ENCODE measurements at regions not wholly inside any gene's neighbourhood (a gene's known extent, or its start where the extent isn't known, plus 50 kb on each side); places are given as distances from the start of the nearest gene placed in this dataset.

DNA sequence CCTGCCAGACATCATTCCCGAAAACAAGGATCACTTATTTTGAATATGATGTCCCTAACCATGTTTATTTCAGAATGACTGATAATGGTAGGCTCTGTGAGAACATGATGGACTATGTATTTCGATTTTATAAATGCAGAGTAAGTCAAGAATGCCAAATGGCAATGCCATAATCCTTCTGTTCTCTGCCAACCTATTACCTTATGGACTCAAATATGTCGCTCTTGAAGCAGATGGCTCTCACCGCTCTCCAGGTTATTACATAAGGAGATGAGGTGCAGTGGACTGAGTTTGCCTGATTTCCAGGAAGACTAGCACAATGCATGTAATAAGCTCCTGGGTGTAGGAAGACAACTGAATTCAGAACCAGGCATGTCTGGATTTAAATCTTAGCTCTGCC, 227.2 kb downstream of the BTG1 start:
- Histone ChIP-seq H3K4me1 (no peaks in the 10 kb centered on the region), H3K9me3 (no peaks in the 10 kb centered on the region), H3K4me3 (no peak overlapping the region), H3K27ac (no peak overlapping the region), H3K36me3 (no peaks in the 10 kb centered on the region), H3K27me3 (no peaks in the 10 kb centered on the region)
- 88 to 92% methylated on average over 3 to 4 of the region's 4 CpGs for WGBS, 2 donors (ENCODE audit: low coverage in 1 of 2)
- TF ChIP-seq POLR2A (IDR thresholded peaks at IDR 0.05): no peak
- no peak for TF ChIP-seq POLR2AphosphoS5 (IDR thresholded peaks at IDR 0.05)
- TF ChIP-seq EP300 (IDR thresholded peaks at IDR 0.05): no peak
- TF ChIP-seq, protein P1, sequence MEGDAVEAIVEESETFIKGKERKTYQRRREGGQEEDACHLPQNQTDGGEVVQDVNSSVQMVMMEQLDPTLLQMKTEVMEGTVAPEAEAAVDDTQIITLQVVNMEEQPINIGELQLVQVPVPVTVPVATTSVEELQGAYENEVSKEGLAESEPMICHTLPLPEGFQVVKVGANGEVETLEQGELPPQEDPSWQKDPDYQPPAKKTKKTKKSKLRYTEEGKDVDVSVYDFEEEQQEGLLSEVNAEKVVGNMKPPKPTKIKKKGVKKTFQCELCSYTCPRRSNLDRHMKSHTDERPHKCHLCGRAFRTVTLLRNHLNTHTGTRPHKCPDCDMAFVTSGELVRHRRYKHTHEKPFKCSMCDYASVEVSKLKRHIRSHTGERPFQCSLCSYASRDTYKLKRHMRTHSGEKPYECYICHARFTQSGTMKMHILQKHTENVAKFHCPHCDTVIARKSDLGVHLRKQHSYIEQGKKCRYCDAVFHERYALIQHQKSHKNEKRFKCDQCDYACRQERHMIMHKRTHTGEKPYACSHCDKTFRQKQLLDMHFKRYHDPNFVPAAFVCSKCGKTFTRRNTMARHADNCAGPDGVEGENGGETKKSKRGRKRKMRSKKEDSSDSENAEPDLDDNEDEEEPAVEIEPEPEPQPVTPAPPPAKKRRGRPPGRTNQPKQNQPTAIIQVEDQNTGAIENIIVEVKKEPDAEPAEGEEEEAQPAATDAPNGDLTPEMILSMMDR (IDR thresholded peaks at IDR 0.05): no peak
- ATAC-seq: no peak

DNA sequence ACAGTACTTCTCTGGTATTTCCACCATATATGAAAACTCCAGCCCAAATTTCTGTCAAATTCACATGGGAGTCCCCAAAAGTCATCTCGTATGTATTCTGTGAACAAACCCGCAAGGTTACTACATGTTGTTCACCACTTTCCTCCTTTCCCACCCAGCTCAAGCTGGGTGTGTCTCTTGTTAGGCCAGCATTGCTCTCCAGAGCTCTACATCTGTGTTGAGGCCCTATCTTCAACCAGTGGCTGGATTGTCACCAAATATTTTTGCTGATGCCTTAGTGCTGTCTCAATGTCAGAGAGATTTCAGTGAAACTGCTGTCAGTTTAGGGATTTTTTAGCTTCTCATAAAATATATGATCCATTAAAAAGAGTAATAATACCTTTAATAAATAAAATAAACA, 230.9 kb downstream of the BTG1 start:
- Histone ChIP-seq H3K27me3 (no peaks in the 10 kb centered on the region), H3K4me3 (no peak overlapping the region), H3K4me1 (no peaks in the 10 kb centered on the region), H3K27ac (no peak overlapping the region), H3K9me3 (no peaks in the 10 kb centered on the region), H3K36me3 (no peaks in the 10 kb centered on the region)
- TF ChIP-seq, protein P1 (IDR thresholded peaks at IDR 0.05): no peak
- TF ChIP-seq POLR2A (IDR thresholded peaks at IDR 0.05) (no peak), EP300 (IDR thresholded peaks at IDR 0.05) (no peak), POLR2AphosphoS5 (IDR thresholded peaks at IDR 0.05) (no peak)
- WGBS, 2 donors (ENCODE audit: low coverage in 1 of 2): 93 to 100% methylated on average over 2 of the region's 2 CpGs
- ATAC-seq: no peak

DNA sequence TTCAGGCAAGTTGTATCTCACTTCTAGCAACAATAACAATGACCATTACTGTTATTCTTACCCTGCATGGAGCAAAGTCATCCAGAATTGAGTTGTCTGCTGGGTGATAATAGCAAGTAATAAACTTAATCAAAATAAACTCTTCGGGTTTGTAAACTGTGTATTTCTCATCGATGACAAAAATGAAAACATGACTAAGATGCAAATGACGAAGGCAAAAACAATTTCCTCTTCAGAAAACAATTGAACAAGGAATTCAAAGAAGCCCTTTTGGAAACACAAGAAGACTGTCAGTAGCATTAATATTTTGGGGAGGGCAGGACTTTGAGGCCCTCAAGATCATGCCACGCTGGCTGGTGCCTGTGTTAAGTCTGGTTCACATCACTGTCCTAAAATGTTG, 232.0 kb downstream of the BTG1 start:
- Histone ChIP-seq H3K36me3 (no peaks in the 10 kb centered on the region), H3K4me1 (no peaks in the 10 kb centered on the region), H3K9me3 (no peaks in the 10 kb centered on the region), H3K27me3 (no peaks in the 10 kb centered on the region), H3K27ac (no peak overlapping the region), H3K4me3 (no peak overlapping the region)
- TF ChIP-seq EP300 (IDR thresholded peaks at IDR 0.05): no peak
- TF ChIP-seq, protein P1 (IDR thresholded peaks at IDR 0.05): no peak
- no peak for TF ChIP-seq POLR2A (IDR thresholded peaks at IDR 0.05)
- no peak for TF ChIP-seq POLR2AphosphoS5 (IDR thresholded peaks at IDR 0.05)
- WGBS, 2 donors (ENCODE audit: low coverage in 1 of 2): 83% methylated on average over 4 of the region's 4 CpGs
- ATAC-seq: no peak

DNA sequence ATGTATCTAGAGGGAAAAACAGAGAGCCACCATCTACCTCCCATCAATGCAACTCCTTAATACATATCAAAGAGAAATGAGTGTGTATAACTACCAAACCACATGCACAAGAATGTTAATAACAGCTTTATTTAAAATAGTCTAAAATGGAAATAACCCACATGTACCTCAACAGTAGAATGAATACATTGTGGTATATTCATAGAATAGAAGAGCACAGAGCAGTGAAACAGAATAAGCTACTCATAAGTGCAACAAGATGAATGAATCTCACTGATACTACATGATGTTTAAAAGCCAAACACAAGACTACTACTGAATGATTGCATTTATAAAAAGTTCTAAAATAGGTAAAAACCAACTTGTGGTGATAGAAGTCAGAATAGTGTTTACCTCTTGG, 232.5 kb downstream of the BTG1 start:
- no peak for ATAC-seq
- H3K36me3 ChIP-seq: no peaks in the 10 kb centered on the region
- no peaks in the 10 kb centered on the region for H3K27me3 ChIP-seq
- H3K4me3 ChIP-seq: no peak overlapping the region
- no peak overlapping the region for H3K27ac ChIP-seq
- H3K4me1 ChIP-seq: no peaks in the 10 kb centered on the region
- TF ChIP-seq, protein P1 (IDR thresholded peaks at IDR 0.05): no peak
- TF ChIP-seq POLR2A (IDR thresholded peaks at IDR 0.05) (no peak), EP300 (IDR thresholded peaks at IDR 0.05) (no peak), POLR2AphosphoS5 (IDR thresholded peaks at IDR 0.05) (no peak)
- no peaks in the 10 kb centered on the region for H3K9me3 ChIP-seq

DNA sequence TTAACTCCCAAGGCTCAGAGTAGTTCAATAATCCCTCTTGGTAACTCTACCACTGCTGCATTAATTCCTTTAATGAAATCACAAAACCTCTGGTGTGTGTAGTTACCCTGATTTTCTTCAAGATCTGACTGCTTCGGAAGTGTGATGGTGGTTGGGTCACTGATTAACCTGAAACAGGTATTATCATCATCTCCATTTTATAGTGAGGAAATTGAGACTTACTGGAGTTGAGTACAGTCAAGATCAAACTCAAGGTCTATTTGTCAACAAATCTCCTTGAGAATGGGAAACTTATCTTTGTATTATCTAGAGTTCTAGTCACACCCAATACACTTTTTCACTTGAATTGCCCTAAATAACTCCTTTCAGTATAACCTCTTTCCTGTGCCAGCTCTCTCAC, 233.5 kb downstream of the BTG1 start:
- no peak for TF ChIP-seq POLR2AphosphoS5 (IDR thresholded peaks at IDR 0.05)
- TF ChIP-seq, protein P1 (IDR thresholded peaks at IDR 0.05): no peak
- no peak for TF ChIP-seq EP300 (IDR thresholded peaks at IDR 0.05)
- TF ChIP-seq POLR2A (IDR thresholded peaks at IDR 0.05): no peak
- no peak overlapping the region for H3K4me3 ChIP-seq
- no peaks in the 10 kb centered on the region for H3K4me1 ChIP-seq
- ATAC-seq: no peak
- H3K9me3 ChIP-seq: no peaks in the 10 kb centered on the region
- 80 to 100% methylated on average over 1 of the region's 1 CpG for WGBS, 2 donors (ENCODE audit: low coverage in 1 of 2)
- no peak overlapping the region for H3K27ac ChIP-seq
- no peaks in the 10 kb centered on the region for H3K36me3 ChIP-seq
- no peaks in the 10 kb centered on the region for H3K27me3 ChIP-seq
